ENCODE measurements at regions not wholly inside any gene's neighbourhood (a gene's known extent, or its start where the extent isn't known, plus 50 kb on each side); places are given as distances from the start of the nearest gene placed in this dataset.

- Histone ChIP-seq H3K9me3 (no peaks in the 10 kb centered on the region), H3K4me3 (no peak overlapping the region), H3K27me3 (no peaks in the 10 kb centered on the region), H3K4me1 (no peaks in the 10 kb centered on the region), H3K36me3 (ENCODE audit: low read depth, missing control alignments) (no peaks in the 10 kb centered on the region), H3K27ac (no peak overlapping the region)
- no peak for DNase-seq
- intact Hi-C loops (cut with DNase I; ENCODE audit: low total_unique reads): no loop called here
- TF ChIP-seq POLR2A (IDR thresholded peaks at IDR 0.05) (no peak), CTCF (IDR thresholded peaks at IDR 0.05) (no peak)
These were observed 133.1 kb upstream of the BACH2 start for GRCh38 chr6:90429713-90430112.

DNA sequence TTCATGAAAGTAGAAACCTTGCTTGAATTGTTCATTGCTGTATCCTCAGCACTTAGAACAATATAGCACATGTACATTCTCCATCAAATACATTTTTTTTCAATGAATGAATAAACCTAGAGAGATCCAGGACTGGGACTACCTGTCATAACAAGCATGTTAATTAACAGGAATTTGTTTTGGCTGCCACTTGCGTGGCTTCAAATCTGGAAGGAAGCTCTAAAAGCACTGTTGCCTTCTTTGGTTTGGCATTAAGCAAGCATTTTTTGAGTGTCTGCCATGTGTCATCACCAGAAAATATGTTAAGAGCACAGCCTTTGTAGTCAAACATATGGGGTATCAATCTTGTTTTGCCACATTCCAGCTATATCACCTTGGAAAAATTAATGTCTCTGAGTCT is 131.9 kb upstream of the BACH2 start:
- Histone ChIP-seq H3K4me3 (no peak overlapping the region), H3K4me1 (no peaks in the 10 kb centered on the region), H3K27me3 (no peaks in the 10 kb centered on the region), H3K27ac (no peak overlapping the region), H3K9me3 (no peaks in the 10 kb centered on the region), H3K36me3 (ENCODE audit: low read depth, missing control alignments) (no peaks in the 10 kb centered on the region)
- TF ChIP-seq CTCF (IDR thresholded peaks at IDR 0.05) (no peak), POLR2A (IDR thresholded peaks at IDR 0.05) (no peak)
- intact Hi-C loops (cut with DNase I; ENCODE audit: low total_unique reads): no loop called here
- WGBS, 2 donors: 60 to 94% methylated on average over 1 of the region's 1 CpG
- DNase-seq: no peak

DNA sequence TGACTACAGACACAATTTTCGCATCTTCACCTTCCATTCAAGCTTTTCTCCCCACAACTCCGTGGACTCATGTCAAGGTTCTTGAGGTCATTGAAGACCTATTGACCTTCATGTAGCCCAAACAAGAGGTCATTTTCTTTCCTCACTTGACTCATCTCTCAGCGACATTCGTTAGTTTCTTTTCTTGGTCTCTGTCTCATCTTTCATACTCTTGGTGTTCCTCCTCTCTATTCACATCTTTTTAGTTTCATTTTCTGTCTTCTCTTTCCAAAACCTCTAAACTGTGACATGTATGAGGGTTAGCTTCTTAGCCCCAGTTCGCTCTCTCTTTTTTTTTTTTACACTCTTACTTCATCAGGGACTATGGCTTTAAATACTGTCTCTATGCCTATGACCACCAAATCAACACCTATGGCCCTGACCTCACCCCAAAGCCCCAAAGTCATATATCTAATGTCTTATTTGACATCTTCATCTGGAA is 128.6 kb upstream of the BACH2 start:
- intact Hi-C loops (cut with DNase I; ENCODE audit: low total_unique reads): no loop called here
- 74 to 83% methylated on average over 5 of the region's 5 CpGs for WGBS, 2 donors
- no peak overlapping the region for H3K4me3 ChIP-seq
- H3K36me3 ChIP-seq (ENCODE audit: low read depth, missing control alignments): no peaks in the 10 kb centered on the region
- no peaks in the 10 kb centered on the region for H3K27me3 ChIP-seq
- H3K4me1 ChIP-seq: no peaks in the 10 kb centered on the region
- TF ChIP-seq CTCF (IDR thresholded peaks at IDR 0.05) (no peak), POLR2A (IDR thresholded peaks at IDR 0.05) (no peak)
- no peaks in the 10 kb centered on the region for H3K9me3 ChIP-seq
- DNase-seq: no peak
- no peak overlapping the region for H3K27ac ChIP-seq

DNA sequence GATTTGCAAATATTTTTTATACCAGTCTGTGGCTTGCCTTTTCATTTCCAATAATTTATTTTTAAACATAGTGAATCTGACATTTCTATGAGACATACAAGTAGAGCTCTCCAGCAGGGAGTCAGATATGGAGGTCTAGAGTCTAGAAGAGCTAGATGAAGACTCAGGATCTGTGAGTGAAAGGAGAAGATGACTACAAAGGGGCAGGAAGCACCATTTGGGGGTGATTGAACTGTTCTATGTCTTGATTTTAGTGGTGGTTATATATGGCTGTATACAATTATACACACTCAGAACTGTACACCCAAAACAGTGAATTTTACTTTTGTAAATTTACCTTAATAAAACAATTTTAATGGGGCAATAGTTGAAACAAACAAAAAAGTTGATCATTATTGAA is 127.9 kb upstream of the BACH2 start:
- TF ChIP-seq CTCF (IDR thresholded peaks at IDR 0.05) (no peak), POLR2A (IDR thresholded peaks at IDR 0.05) (no peak)
- H3K36me3 ChIP-seq (ENCODE audit: low read depth, missing control alignments): no peaks in the 10 kb centered on the region
- no peak overlapping the region for H3K4me3 ChIP-seq
- H3K9me3 ChIP-seq: no peaks in the 10 kb centered on the region
- intact Hi-C loops (cut with DNase I; ENCODE audit: low total_unique reads): no loop called here
- H3K4me1 ChIP-seq: no peaks in the 10 kb centered on the region
- DNase-seq: no peak
- H3K27ac ChIP-seq: no peak overlapping the region
- no peaks in the 10 kb centered on the region for H3K27me3 ChIP-seq

- WGBS, 2 donors: 90 to 97% methylated on average over 1 of the region's 1 CpG
- H3K27ac ChIP-seq: no peak overlapping the region
- no peak overlapping the region for H3K4me3 ChIP-seq
- DNase-seq: no peak
- H3K4me1 ChIP-seq: no peaks in the 10 kb centered on the region
- intact Hi-C loops (cut with DNase I; ENCODE audit: low total_unique reads): no loop called here
- TF ChIP-seq CTCF (IDR thresholded peaks at IDR 0.05) (no peak), POLR2A (IDR thresholded peaks at IDR 0.05) (no peak)
- H3K27me3 ChIP-seq: no peaks in the 10 kb centered on the region
- H3K36me3 ChIP-seq (ENCODE audit: low read depth, missing control alignments): no peaks in the 10 kb centered on the region
- no peaks in the 10 kb centered on the region for H3K9me3 ChIP-seq
These were observed 125.0 kb upstream of the BACH2 start for GRCh38 chr6:90421666-90422065.
